H1 (cell line): ENCODE measurements at regions not wholly inside any gene's neighbourhood (a gene's known extent, or its start where the extent isn't known, plus 50 kb on each side); places are given as distances from the start of the nearest gene placed in this dataset.
"Not testable (repeated sequence)": the region's sequence is repeated elsewhere in the genome, so short reads cannot be mapped to it uniquely, and the experiment has no call there.

Experiments used
- CTCF ChIA-PET: fragments of 300-600 bp; sonication (Branson Sonifier 250); formaldehyde crosslinking; loops from one replicate; lab custom pipeline; 2021; ENCODE audit not compliant: partially characterized antibody; lab: Charles Lee
- POLR2A ChIA-PET: fragments of 300-600 bp; sonication (Branson Sonifier 250); formaldehyde crosslinking; loops from one replicate; lab custom pipeline; 2021; ENCODE audit warnings: inconsistent platforms; ENCODE audit not compliant: partially characterized antibody; lab: Charles Lee
- DNase-seq, 2 experiments: peaks; one replicate each; pipeline versions ENCODE4 v3.0.0 to v3.0.0-alpha.2; 2010 to 2022; ENCODE audit warnings: low spot score in 2 of 2, low read depth in 1 of 2, mixed read lengths in 1 of 2
- FAIRE-seq: peaks from 2 replicates; lab custom pipeline; 2011; peaks lifted over from hg19 to GRCh38; lab: Jason Lieb, UNC
- H2AFZ ChIP-seq: 2 replicates; pipeline ENCODE4 v1.8.1; 2012; ENCODE audit warnings: low read length, inconsistent platforms
- H2AK5ac ChIP-seq: 2 replicates; pipeline ENCODE4 v1.6.1; 2013; ENCODE audit warnings: low read depth, low read length
- H2BK120ac ChIP-seq: replicated peaks from 2 replicates; pipeline ENCODE3; 2013; ENCODE audit warnings: low read depth, low read length, inconsistent platforms
- H2BK12ac ChIP-seq: 2 replicates; pipeline ENCODE4 v1.6.1; 2013; ENCODE audit warnings: low read depth, low read length
- H2BK15ac ChIP-seq: 2 replicates; pipeline ENCODE4 v1.6.1; 2013; ENCODE audit warnings: low read length
- H2BK20ac ChIP-seq: 2 replicates; pipeline ENCODE4 v1.6.1; 2013; ENCODE audit warnings: low read length
- H2BK5ac ChIP-seq: 2 replicates; pipeline ENCODE4 v1.6.1; 2013; ENCODE audit warnings: low read depth, low read length
- H3K14ac ChIP-seq: 2 replicates; pipeline ENCODE4 v1.6.1; 2013; ENCODE audit warnings: inconsistent platforms; ENCODE audit not compliant: insufficient read length
- H3K18ac ChIP-seq: 2 replicates; pipeline ENCODE4 v1.6.1; 2013; ENCODE audit warnings: low read length; ENCODE audit errors: extremely low read depth
- H3K23ac ChIP-seq: 2 replicates; pipeline ENCODE4 v1.6.1; 2013; ENCODE audit warnings: inconsistent platforms; ENCODE audit not compliant: insufficient read length
- H3K23me2 ChIP-seq: 2 replicates; pipeline ENCODE4 v1.6.1; 2013; ENCODE audit warnings: low read depth, low read length
- H3K27ac ChIP-seq: 2 replicates; pipeline ENCODE4 v1.6.1; 2011; ENCODE audit warnings: low read depth, low read length, inconsistent platforms
- H3K27me3 ChIP-seq, 4 experiments: replicated peaks in 1 of 4; 1 replicate in 1 of 4; 2 replicates in 3 of 4; pipeline versions ENCODE4 v1.6.1 to v1.8.1; 2011 to 2013; ENCODE audit warnings: low read length in 3 of 4, mild to moderate bottlenecking in 3 of 4, inconsistent platforms in 2 of 4, mixed read lengths in 2 of 4, moderate library complexity in 1 of 4; ENCODE audit not compliant: control insufficient read depth in 3 of 4, insufficient read depth in 3 of 4; ENCODE audit errors: extremely low read depth in 1 of 4
- H3K36me3 ChIP-seq, 4 experiments: 2 replicates each; pipeline versions ENCODE4 v1.6.1 to v1.8.1; 2011 to 2013; ENCODE audit warnings: mild to moderate bottlenecking in 4 of 4, low read length in 3 of 4, moderate library complexity in 2 of 4, control low read depth in 1 of 4, inconsistent platforms in 1 of 4; ENCODE audit not compliant: insufficient read depth in 4 of 4, control insufficient read depth in 2 of 4
- H3K4ac ChIP-seq: replicated peaks from 2 replicates; pipeline ENCODE3; 2013; ENCODE audit warnings: low read length, low read depth, mixed read lengths, inconsistent platforms; ENCODE audit not compliant: insufficient read length
- H3K4me1 ChIP-seq, 4 experiments: replicated peaks in 1 of 4; 1 replicate in 1 of 4; 2 replicates in 3 of 4; pipeline versions ENCODE4 v1.6.1 to v1.8.1; 2011 to 2013; ENCODE audit warnings: low read length in 3 of 4, inconsistent platforms in 2 of 4, mixed read lengths in 1 of 4; ENCODE audit not compliant: insufficient read depth in 4 of 4, control insufficient read depth in 3 of 4
- H3K4me2 ChIP-seq, 2 experiments: 2 replicates each; pipeline versions ENCODE4 v1.6.1 to v1.8.1; 2011 to 2013; ENCODE audit warnings: low read depth in 2 of 2, low read length in 2 of 2, control low read depth in 1 of 2, inconsistent platforms in 1 of 2, mild to moderate bottlenecking in 1 of 2; ENCODE audit not compliant: insufficient read depth in 1 of 2
- H3K4me3 ChIP-seq, 4 experiments: fragments of 200-600, 300-600 bp in 1 of 4; sonication (generic), shearing (Covaris generic), sonication (Bioruptor Twin) in 1 of 4; 2 replicates each; pipeline versions ENCODE4 v1.5.1 to v1.8.1; 2011 to 2016; ENCODE audit warnings: low read length in 4 of 4, low read depth in 3 of 4, control low read depth in 2 of 4, inconsistent platforms in 2 of 4, mild to moderate bottlenecking in 2 of 4, mixed read lengths in 1 of 4, moderate library complexity in 1 of 4; ENCODE audit not compliant: insufficient read depth in 2 of 4; ENCODE audit errors: extremely low read depth in 1 of 4
- H3K56ac ChIP-seq: replicated peaks from 2 replicates; pipeline ENCODE3; 2013; ENCODE audit warnings: low read depth, mild to moderate bottlenecking, mixed read lengths, low read length, inconsistent platforms; ENCODE audit not compliant: insufficient read length
- H3K79me1 ChIP-seq: 2 replicates; pipeline ENCODE4 v1.6.1; 2013; ENCODE audit warnings: low read depth, low read length, control low read depth
- H3K79me2 ChIP-seq, 2 experiments: 2 replicates each; pipeline versions ENCODE4 v1.6.1 to v1.8.1; 2012 to 2013; ENCODE audit warnings: low read length in 2 of 2, mild to moderate bottlenecking in 2 of 2, inconsistent platforms in 1 of 2; ENCODE audit not compliant: insufficient read depth in 2 of 2, control insufficient read depth in 1 of 2
- H3K9ac ChIP-seq, 4 experiments: replicated peaks in 1 of 4; 1 replicate in 1 of 4; 2 replicates in 3 of 4; pipeline versions ENCODE4 v1.6.1 to v1.8.1; 2011 to 2013; ENCODE audit warnings: low read depth in 3 of 4, low read length in 3 of 4, control low read depth in 2 of 4, mild to moderate bottlenecking in 2 of 4, moderate library complexity in 2 of 4, inconsistent platforms in 1 of 4; ENCODE audit errors: extremely low read depth in 1 of 4
- H3K9me3 ChIP-seq, 2 experiments: 2 replicates each; pipeline versions ENCODE4 v1.6.1 to v1.8.1; 2012 to 2013; ENCODE audit warnings: mild to moderate bottlenecking in 2 of 2, moderate library complexity in 2 of 2, control low read depth in 1 of 2, inconsistent platforms in 1 of 2, low read depth in 1 of 2, low read length in 1 of 2, mixed read lengths in 1 of 2; ENCODE audit not compliant: insufficient read depth in 2 of 2
- H4K20me1 ChIP-seq, 2 experiments: replicated peaks in 1 of 2; 2 replicates each; pipeline versions ENCODE3 to v1.8.1; 2011 to 2013; ENCODE audit warnings: inconsistent platforms in 2 of 2, low read length in 2 of 2, mild to moderate bottlenecking in 1 of 2; ENCODE audit not compliant: insufficient read depth in 2 of 2, control insufficient read depth in 1 of 2
- H4K5ac ChIP-seq: 2 replicates; pipeline ENCODE4 v1.6.1; 2013; ENCODE audit warnings: low read length, low read depth, mixed read lengths, inconsistent platforms; ENCODE audit not compliant: insufficient read length
- H4K8ac ChIP-seq: 2 replicates; pipeline ENCODE4 v1.8.0; 2013; ENCODE audit warnings: mild to moderate bottlenecking, moderate library complexity, low read length, inconsistent platforms; ENCODE audit not compliant: insufficient read depth; ENCODE audit errors: extremely low read depth
- H4K91ac ChIP-seq: replicated peaks from 2 replicates; pipeline ENCODE3; 2013; ENCODE audit warnings: low read length, mixed read lengths, inconsistent platforms; ENCODE audit not compliant: insufficient read length
- WGBS, 2 experiments: shearing (Covaris generic) in 1 of 2; methylation state at CpG; one replicate each; pipeline versions ENCODE4 v1.1.6 to v1.1.7; 2013 to 2015; ENCODE audit warnings: low lambda C conversion rate in 2 of 2, mixed read lengths in 2 of 2, inconsistent platforms in 1 of 2, low coverage in 1 of 2, missing lambda C conversion rate in 1 of 2; ENCODE audit not compliant: insufficient replicate concordance in 2 of 2, insufficient coverage in 1 of 2, insufficient read length in 1 of 2; ENCODE audit errors: extremely low coverage in 1 of 2, missing lambda C conversion rate in 1 of 2; 5-methylcytosine and 5-hydroxymethylcytosine counted together

DNA sequence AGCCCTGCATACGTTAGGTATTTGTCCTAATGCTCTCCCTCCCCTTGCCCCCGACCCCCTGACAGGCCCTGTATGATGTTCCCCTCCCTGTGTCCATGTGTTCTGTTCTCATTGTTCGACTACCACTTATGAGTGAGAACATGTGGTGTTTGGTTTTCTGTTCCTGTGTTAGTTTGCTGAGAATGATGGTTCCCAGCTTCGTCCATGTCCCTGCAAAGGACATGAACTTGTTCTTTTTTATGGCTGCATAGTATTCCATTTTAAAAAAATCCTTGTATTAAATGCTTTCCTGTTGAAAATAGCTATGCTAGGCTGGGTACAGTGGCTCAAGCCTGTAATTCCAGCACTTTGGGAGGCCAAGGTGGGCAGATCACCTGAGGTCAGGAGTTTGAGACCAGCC is 232.2 kb downstream of the RPLP1 start:
- H3K23me2 ChIP-seq, H4K91ac ChIP-seq, DNase-seq, H2BK12ac ChIP-seq, POLR2A ChIA-PET, H3K9ac ChIP-seq, H3K4me2 ChIP-seq, H3K14ac ChIP-seq, H3K4ac ChIP-seq, H3K36me3 ChIP-seq, FAIRE-seq, H4K8ac ChIP-seq, H4K5ac ChIP-seq, H2BK120ac ChIP-seq, H3K18ac ChIP-seq, H3K56ac ChIP-seq, H3K4me1 ChIP-seq, H3K79me1 ChIP-seq, H2BK20ac ChIP-seq, H3K9me3 ChIP-seq, H3K27ac ChIP-seq, H3K23ac ChIP-seq, H2AFZ ChIP-seq, H3K27me3 ChIP-seq, H3K79me2 ChIP-seq, H2AK5ac ChIP-seq, H2BK5ac ChIP-seq, H4K20me1 ChIP-seq, H2BK15ac ChIP-seq, H3K4me3 ChIP-seq: not testable (repeated sequence)
- WGBS, 2 experiments, result 94% methylated on average over 4 of the region's 4 CpGs; no CpG with 5 or more reads in 1 of the 2 experiments
- CTCF ChIA-PET, result interaction anchor here (1.8 kb wide), 1 partner anchor 78 kb away, joined by 5 read pairs; no protein-coding TSS in a partner anchor
